PC-9 (cell line): ENCODE measurements at regions not wholly inside any gene's neighbourhood (a gene's known extent, or its start where the extent isn't known, plus 50 kb on each side); places are given as distances from the start of the nearest gene placed in this dataset.

Experiments
- CTCF ChIP-seq: fragments of 200-600 bp; sonication (generic); conservative IDR thresholded peaks from 2 replicates; pipeline ENCODE4 v1.6.1; 2017; ENCODE audit warnings: mixed run types, antibody characterized with exemption, mild to moderate bottlenecking, moderate library complexity
- EZH2 ChIP-seq: fragments of 200-600 bp; sonication (generic); IDR thresholded peaks from 2 replicates; pipeline ENCODE4 v1.8.0; 2017; ENCODE audit warnings: antibody characterized with exemption, low read depth

- TF ChIP-seq CTCF = no peak
- TF ChIP-seq EZH2 = no peak
Observed at GRCh38 chr15:38809621-38810020, 245.0 kb upstream of the RASGRP1 start.
